Fibroblast of lung (primary cell): ENCODE measurements at regions not wholly inside any gene's neighbourhood (a gene's known extent, or its start where the extent isn't known, plus 50 kb on each side); places are given as distances from the start of the nearest gene placed in this dataset.

Experiments used
- EZH2 ChIP-seq: IDR thresholded peaks from 2 replicates; pipeline ENCODE4 v1.5.1; 2012; ENCODE audit warnings: low read length, control low read depth, mild to moderate bottlenecking; ENCODE audit errors: missing control alignments
- TF ChIP-seq, protein P1 (sequence below), 2 donors: IDR thresholded peaks in 1 of 2; conservative IDR thresholded peaks in 1 of 2; 1 replicate in 1 of 2; 2 replicates in 1 of 2; pipeline ENCODE4 v1.5.1; 2011 to 2012; ENCODE audit warnings: low read length in 2 of 2, control low read depth in 1 of 2, inconsistent platforms in 1 of 2, low read depth in 1 of 2, mild to moderate bottlenecking in 1 of 2

GRCh38 chr5:97427235-97427634, 244.2 kb upstream of the RIOK2 start:
- TF ChIP-seq, protein P1, sequence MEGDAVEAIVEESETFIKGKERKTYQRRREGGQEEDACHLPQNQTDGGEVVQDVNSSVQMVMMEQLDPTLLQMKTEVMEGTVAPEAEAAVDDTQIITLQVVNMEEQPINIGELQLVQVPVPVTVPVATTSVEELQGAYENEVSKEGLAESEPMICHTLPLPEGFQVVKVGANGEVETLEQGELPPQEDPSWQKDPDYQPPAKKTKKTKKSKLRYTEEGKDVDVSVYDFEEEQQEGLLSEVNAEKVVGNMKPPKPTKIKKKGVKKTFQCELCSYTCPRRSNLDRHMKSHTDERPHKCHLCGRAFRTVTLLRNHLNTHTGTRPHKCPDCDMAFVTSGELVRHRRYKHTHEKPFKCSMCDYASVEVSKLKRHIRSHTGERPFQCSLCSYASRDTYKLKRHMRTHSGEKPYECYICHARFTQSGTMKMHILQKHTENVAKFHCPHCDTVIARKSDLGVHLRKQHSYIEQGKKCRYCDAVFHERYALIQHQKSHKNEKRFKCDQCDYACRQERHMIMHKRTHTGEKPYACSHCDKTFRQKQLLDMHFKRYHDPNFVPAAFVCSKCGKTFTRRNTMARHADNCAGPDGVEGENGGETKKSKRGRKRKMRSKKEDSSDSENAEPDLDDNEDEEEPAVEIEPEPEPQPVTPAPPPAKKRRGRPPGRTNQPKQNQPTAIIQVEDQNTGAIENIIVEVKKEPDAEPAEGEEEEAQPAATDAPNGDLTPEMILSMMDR (conservative IDR thresholded peaks at IDR 0.05 in 1 of 2, IDR thresholded peaks at IDR 0.05 in 1 of 2; ENCODE audit: low read depth in 1 of 2, low read length in 2 of 2) = no peak
- TF ChIP-seq EZH2 = no peak
